ENCODE measurements at regions not wholly inside any gene's neighbourhood (a gene's known extent, or its start where the extent isn't known, plus 50 kb on each side); places are given as distances from the start of the nearest gene placed in this dataset.

- intact Hi-C loops (cut with DNase I; ENCODE audit: low total_unique reads): no loop called here
- TF ChIP-seq, protein P1, sequence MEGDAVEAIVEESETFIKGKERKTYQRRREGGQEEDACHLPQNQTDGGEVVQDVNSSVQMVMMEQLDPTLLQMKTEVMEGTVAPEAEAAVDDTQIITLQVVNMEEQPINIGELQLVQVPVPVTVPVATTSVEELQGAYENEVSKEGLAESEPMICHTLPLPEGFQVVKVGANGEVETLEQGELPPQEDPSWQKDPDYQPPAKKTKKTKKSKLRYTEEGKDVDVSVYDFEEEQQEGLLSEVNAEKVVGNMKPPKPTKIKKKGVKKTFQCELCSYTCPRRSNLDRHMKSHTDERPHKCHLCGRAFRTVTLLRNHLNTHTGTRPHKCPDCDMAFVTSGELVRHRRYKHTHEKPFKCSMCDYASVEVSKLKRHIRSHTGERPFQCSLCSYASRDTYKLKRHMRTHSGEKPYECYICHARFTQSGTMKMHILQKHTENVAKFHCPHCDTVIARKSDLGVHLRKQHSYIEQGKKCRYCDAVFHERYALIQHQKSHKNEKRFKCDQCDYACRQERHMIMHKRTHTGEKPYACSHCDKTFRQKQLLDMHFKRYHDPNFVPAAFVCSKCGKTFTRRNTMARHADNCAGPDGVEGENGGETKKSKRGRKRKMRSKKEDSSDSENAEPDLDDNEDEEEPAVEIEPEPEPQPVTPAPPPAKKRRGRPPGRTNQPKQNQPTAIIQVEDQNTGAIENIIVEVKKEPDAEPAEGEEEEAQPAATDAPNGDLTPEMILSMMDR (IDR thresholded peaks at IDR 0.05): no peak
- TF ChIP-seq POLR2A (IDR thresholded peaks at IDR 0.05): no peak
- WGBS, 2 donors: 89 to 97% methylated on average over 1 of the region's 1 CpG
- no peak for DNase-seq (ENCODE audit: low spot score in 2 of 2)
- no peak overlapping the region for H3K4me3 ChIP-seq (ENCODE audit: low read depth, poor library complexity, severe bottlenecking)
These were observed 200.9 kb upstream of the TRIB2 start for GRCh38 chr2:12515871-12516270.

- 40 to 49% methylated on average over 1 of the region's 1 CpG for WGBS, 2 donors
- TF ChIP-seq, protein P1 (IDR thresholded peaks at IDR 0.05): no peak
- no peak for TF ChIP-seq POLR2A (IDR thresholded peaks at IDR 0.05)
- H3K4me3 ChIP-seq (ENCODE audit: low read depth, poor library complexity, severe bottlenecking): no peak overlapping the region
- intact Hi-C loops (cut with DNase I; ENCODE audit: low total_unique reads): no loop called here
- DNase-seq (ENCODE audit: low spot score in 2 of 2): no peak
These were observed 183.3 kb upstream of the TRIB2 start for GRCh38 chr2:12533337-12534005.

DNA sequence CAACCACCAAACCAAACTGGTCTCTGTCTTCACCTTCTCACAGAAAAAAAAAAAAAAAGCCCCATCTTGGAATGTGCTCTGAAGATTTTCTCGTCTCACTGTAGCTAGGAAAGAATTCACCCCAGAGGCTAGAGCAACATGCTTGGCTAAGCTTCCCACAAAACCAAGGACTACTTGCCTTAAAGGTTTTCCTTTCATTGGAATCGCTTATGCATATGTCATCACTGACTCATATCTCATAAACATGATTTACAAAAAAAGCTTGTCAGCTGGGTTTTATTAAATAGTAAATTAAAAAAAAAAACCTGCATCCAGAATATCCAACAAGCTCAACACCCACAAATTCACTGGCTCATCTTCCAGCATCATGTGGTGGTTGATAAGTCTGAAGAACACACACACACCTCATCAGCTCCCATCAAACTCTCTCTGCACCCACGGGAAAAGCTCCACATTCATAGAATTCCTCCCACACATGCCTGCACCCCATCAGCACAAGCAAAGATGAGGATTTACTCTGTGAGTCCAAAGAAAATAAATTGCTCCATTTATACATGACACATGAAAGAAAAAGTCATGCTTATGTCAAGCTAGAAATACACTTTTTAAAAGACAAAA lies 182.0 kb upstream of the TRIB2 start:
- TF ChIP-seq POLR2A (IDR thresholded peaks at IDR 0.05): no peak
- TF ChIP-seq, protein P1 (IDR thresholded peaks at IDR 0.05): no peak
- no peak overlapping the region for H3K4me3 ChIP-seq (ENCODE audit: low read depth, poor library complexity, severe bottlenecking)
- 19 to 20% methylated on average over 3 of the region's 3 CpGs for WGBS, 2 donors
- DNase-seq (ENCODE audit: low spot score in 2 of 2): no peak
- intact Hi-C loops (cut with DNase I; ENCODE audit: low total_unique reads): loop anchor here (5.0 kb wide), 1 partner anchor 302 kb away; no protein-coding TSS in a partner anchor

- TF ChIP-seq, protein P1 (IDR thresholded peaks at IDR 0.05): no peak
- no peak for TF ChIP-seq POLR2A (IDR thresholded peaks at IDR 0.05)
- intact Hi-C loops (cut with DNase I; ENCODE audit: low total_unique reads): loop anchor here (5.0 kb wide), 1 partner anchor 305 kb away; no protein-coding TSS in a partner anchor
- WGBS, 2 donors: 74 to 82% methylated on average over 4 of the region's 4 CpGs
- H3K4me3 ChIP-seq (ENCODE audit: low read depth, poor library complexity, severe bottlenecking): no peak overlapping the region
- DNase-seq (ENCODE audit: low spot score in 2 of 2): no peak
These were observed 179.8 kb upstream of the TRIB2 start for GRCh38 chr2:12536976-12537375.

DNA sequence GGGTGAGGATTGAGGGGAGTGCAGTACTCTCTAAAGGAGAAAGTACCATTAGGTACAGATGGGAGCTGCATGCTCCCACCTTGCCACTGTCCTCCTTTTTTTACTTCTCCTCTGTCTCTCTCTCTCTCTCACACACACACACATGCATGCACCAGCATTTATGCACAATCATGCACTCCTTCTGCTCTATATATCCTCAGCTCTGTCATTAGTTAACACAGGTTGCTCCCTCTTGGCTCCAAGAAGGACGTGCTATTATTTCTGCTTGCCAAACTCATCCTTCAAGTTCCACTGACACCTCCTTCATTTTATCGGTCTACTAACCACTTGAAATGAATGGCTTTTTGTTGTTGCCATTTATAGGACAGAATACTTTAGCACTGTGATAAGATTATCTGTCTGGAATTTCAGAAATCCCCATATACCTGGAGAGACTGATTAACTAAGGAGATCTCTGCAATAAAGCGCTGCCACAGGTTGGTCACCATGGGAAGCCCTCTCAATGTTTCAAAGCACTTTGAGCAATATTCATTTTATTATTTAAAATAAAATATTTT lies 178.5 kb upstream of the TRIB2 start:
- intact Hi-C loops (cut with DNase I; ENCODE audit: low total_unique reads): loop anchor here (5.0 kb wide), 1 partner anchor 306 kb away; no protein-coding TSS in a partner anchor
- 77 to 80% methylated on average over 3 of the region's 3 CpGs for WGBS, 2 donors
- no peak for TF ChIP-seq POLR2A (IDR thresholded peaks at IDR 0.05)
- TF ChIP-seq, protein P1 (IDR thresholded peaks at IDR 0.05): no peak
- no peak overlapping the region for H3K4me3 ChIP-seq (ENCODE audit: low read depth, poor library complexity, severe bottlenecking)
- DNase-seq (ENCODE audit: low spot score in 2 of 2): no peak
